GM12878 (cell line): ENCODE measurements at regions not wholly inside any gene's neighbourhood (a gene's known extent, or its start where the extent isn't known, plus 50 kb on each side); places are given as distances from the start of the nearest gene placed in this dataset.

ENCODE experiments used
- ATAC-seq: fragments of 200-7000 bp; cut with Tn5 transposase; 3 replicates; pipeline ENCODE4 v1.9.1; 2020; ENCODE audit warnings: mild to moderate bottlenecking, moderate library complexity
- BruUV-seq: library from RNA; stranded (reverse); fragments of 400-500 nt; replicated peaks from 2 replicates; lab custom pipeline; 2021; lab: Mats Ljungman, UMichigan
- CTCF ChIA-PET: fragments of 300-600 bp; sonication (Branson Sonifier 250); formaldehyde crosslinking; extraction: SDS; loops from one replicate; lab custom pipeline; 2021; ENCODE audit warnings: inconsistent platforms; lab: Yijun Ruan, JAX
- POLR2A ChIA-PET: fragments of 350-600 bp; formaldehyde crosslinking; extraction: SDS; loops from one replicate; lab custom pipeline; 2021; ENCODE audit warnings: inconsistent platforms; lab: Charles Lee
- RAD21 ChIA-PET: fragments of 300-600 bp; sonication (Branson Sonifier 250); formaldehyde crosslinking; loops from one replicate; lab custom pipeline; 2023; ENCODE audit warnings: antibody characterized with exemption; ENCODE audit not compliant: unreplicated experiment; lab: Charles Lee
- SMC1A ChIA-PET: fragments of 300-600 bp; sonication (Branson Sonifier 250); formaldehyde crosslinking; loops from one replicate; lab custom pipeline; 2023; ENCODE audit not compliant: unreplicated experiment, uncharacterized antibody; lab: Charles Lee
- DNase-seq: peaks from one replicate; pipeline ENCODE4 v3.0.0-alpha.2; 2011; ENCODE audit warnings: low read depth, low spot score
- FAIRE-seq: peaks from 3 replicates; lab custom pipeline; 2011; peaks lifted over from hg19 to GRCh38; lab: Jason Lieb, UNC
- H2AFZ ChIP-seq: 2 replicates; pipeline ENCODE4 v1.6.0; 2011; ENCODE audit warnings: low read depth, low read length, control low read depth; ENCODE audit not compliant: control insufficient read depth
- H3K27ac ChIP-seq: 2 replicates; pipeline ENCODE4 v1.5.1; 2011; ENCODE audit warnings: control low read depth; ENCODE audit not compliant: control insufficient read depth, insufficient read depth
- H3K27me3 ChIP-seq, 2 experiments: replicated peaks in 1 of 2; 2 replicates each; pipeline versions ENCODE4 v1.6.0 to v1.6.1; 2011; ENCODE audit warnings: low read length in 1 of 2; ENCODE audit not compliant: control insufficient read depth in 2 of 2, insufficient read depth in 2 of 2
- H3K36me3 ChIP-seq, 2 experiments: 2 replicates each; pipeline ENCODE4 v1.5.1; 2011; ENCODE audit warnings: low read length in 1 of 2; ENCODE audit not compliant: control insufficient read depth in 2 of 2, insufficient read depth in 2 of 2
- H3K4me1 ChIP-seq: 2 replicates; pipeline ENCODE4 v1.6.1; 2011; ENCODE audit warnings: mild to moderate bottlenecking, low read length, moderate library complexity, mixed read lengths; ENCODE audit not compliant: control insufficient read depth, insufficient read depth
- H3K4me2 ChIP-seq: 2 replicates; pipeline ENCODE4 v1.6.0; 2011; ENCODE audit warnings: control low read depth; ENCODE audit not compliant: control insufficient read depth, insufficient read depth
- H3K4me3 ChIP-seq: fragments of 200-600 bp; sonication (generic); 2 replicates; pipeline ENCODE4 v1.5.1; 2016
- H3K79me2 ChIP-seq: 2 replicates; pipeline ENCODE4 v1.6.0; 2011; ENCODE audit warnings: low read length; ENCODE audit not compliant: control insufficient read depth, insufficient read depth
- H3K9ac ChIP-seq: 2 replicates; pipeline ENCODE4 v1.8.0; 2011; ENCODE audit warnings: low read length, control low read depth, mixed read lengths; ENCODE audit not compliant: control insufficient read depth, insufficient read depth
- H3K9me3 ChIP-seq: replicated peaks from 3 replicates; pipeline ENCODE4 v1.5.1; 2011; ENCODE audit warnings: mild to moderate bottlenecking, low read length; ENCODE audit not compliant: control insufficient read depth, insufficient read depth
- H4K20me1 ChIP-seq: 2 replicates; pipeline ENCODE4 v1.6.0; 2011; ENCODE audit not compliant: control insufficient read depth, insufficient read depth
- CBFB ChIP-seq: IDR thresholded peaks from 2 replicates; pipeline ENCODE4 v1.6.1; 2016; ENCODE audit warnings: antibody characterized with exemption, low read depth
- NR2C2 ChIP-seq: IDR thresholded peaks from 2 replicates; pipeline ENCODE4 v1.6.1; 2011; ENCODE audit warnings: borderline replicate concordance, low read depth; ENCODE audit not compliant: control insufficient read depth, insufficient read length
- RELA ChIP-seq: fragments of 450-650 bp; IDR thresholded peaks from 2 replicates; pipeline ENCODE4 v1.8.0; 2014; ENCODE audit warnings: borderline replicate concordance; ENCODE audit not compliant: partially characterized antibody
- RFX5 ChIP-seq: IDR thresholded peaks from 2 replicates; pipeline ENCODE4 v1.6.1; 2011; ENCODE audit warnings: low read depth, low read length, improper control_type of control experiment
- SMAD5 ChIP-seq: IDR thresholded peaks from 2 replicates; pipeline ENCODE4 v1.6.1; 2016; ENCODE audit warnings: antibody characterized with exemption, low read depth
- in situ Hi-C: fragments of 300-500 bp; cut with MboI; formaldehyde crosslinking; loops from 9 replicates; pipeline ENCODE4 v1.14.3; 2018; ENCODE audit warnings: mixed read lengths
- intact Hi-C: fragments of 100-400 bp; cut with micrococcal nuclease; formaldehyde crosslinking; loops from one replicate; pipeline ENCODE4 v1.14.2; 2022; ENCODE audit not compliant: unreplicated experiment
- TF ChIP-seq, protein P1 (sequence below): IDR thresholded peaks from 2 replicates; pipeline ENCODE4 v1.6.1; 2012; ENCODE audit warnings: low read length, inconsistent platforms
- TF ChIP-seq, protein P2 (sequence below): IDR thresholded peaks from 2 replicates; pipeline ENCODE4 v1.6.1; 2012; ENCODE audit warnings: mild to moderate bottlenecking, low read depth, low read length

DNA sequence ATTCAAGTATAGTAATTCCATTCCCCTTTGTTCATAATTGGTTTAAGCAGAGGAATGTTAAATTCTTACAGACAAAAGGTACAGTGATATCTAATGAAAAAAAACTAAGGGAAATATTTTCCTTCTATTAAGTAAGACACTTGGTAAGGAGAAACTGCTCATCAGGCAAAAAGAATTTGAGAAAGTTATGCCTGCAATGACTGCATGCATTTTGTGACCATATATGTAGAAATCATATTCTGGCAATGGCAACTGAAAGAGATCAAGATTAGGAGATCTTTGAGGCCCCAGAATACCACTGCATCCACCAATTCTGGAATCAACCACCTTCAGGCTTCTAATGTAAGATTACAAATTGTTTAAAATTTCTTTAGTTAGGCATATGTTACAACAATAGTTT lies 364.8 kb downstream of the PCDH10 start:
- H3K27me3 ChIP-seq, result no peaks in the 10 kb centered on the region
- POLR2A ChIA-PET, result no interaction called here
- H3K27ac ChIP-seq, result no peak overlapping the region
- FAIRE-seq (no peak), DNase-seq (no peak), ATAC-seq (no peak)
- no peak overlapping the region for H3K4me2 ChIP-seq
- no TSS peak for BruUV-seq
- no peak overlapping the region for H3K4me3 ChIP-seq
- H3K79me2 ChIP-seq, result no peaks in the 10 kb centered on the region
- H2AFZ ChIP-seq, result no peak overlapping the region
- no peaks in the 10 kb centered on the region for H3K36me3 ChIP-seq
- H3K4me1 ChIP-seq, result no peaks in the 10 kb centered on the region
- SMC1A ChIA-PET, result no interaction called here
- H3K9ac ChIP-seq, result no peak overlapping the region
- intact Hi-C loops (no loop called here), in situ Hi-C loops (no loop called here)
- H4K20me1 ChIP-seq, result no peaks in the 10 kb centered on the region
- no peaks in the 10 kb centered on the region for H3K9me3 ChIP-seq
- CTCF ChIA-PET, result no interaction called here
- TF ChIP-seq NR2C2, result no peak
- TF ChIP-seq RFX5, result no peak
- no peak for TF ChIP-seq CBFB
- no peak for TF ChIP-seq SMAD5
- no peak for TF ChIP-seq RELA
- TF ChIP-seq, protein P1, sequence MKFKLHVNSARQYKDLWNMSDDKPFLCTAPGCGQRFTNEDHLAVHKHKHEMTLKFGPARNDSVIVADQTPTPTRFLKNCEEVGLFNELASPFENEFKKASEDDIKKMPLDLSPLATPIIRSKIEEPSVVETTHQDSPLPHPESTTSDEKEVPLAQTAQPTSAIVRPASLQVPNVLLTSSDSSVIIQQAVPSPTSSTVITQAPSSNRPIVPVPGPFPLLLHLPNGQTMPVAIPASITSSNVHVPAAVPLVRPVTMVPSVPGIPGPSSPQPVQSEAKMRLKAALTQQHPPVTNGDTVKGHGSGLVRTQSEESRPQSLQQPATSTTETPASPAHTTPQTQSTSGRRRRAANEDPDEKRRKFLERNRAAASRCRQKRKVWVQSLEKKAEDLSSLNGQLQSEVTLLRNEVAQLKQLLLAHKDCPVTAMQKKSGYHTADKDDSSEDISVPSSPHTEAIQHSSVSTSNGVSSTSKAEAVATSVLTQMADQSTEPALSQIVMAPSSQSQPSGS, result no peak
- TF ChIP-seq, protein P2, sequence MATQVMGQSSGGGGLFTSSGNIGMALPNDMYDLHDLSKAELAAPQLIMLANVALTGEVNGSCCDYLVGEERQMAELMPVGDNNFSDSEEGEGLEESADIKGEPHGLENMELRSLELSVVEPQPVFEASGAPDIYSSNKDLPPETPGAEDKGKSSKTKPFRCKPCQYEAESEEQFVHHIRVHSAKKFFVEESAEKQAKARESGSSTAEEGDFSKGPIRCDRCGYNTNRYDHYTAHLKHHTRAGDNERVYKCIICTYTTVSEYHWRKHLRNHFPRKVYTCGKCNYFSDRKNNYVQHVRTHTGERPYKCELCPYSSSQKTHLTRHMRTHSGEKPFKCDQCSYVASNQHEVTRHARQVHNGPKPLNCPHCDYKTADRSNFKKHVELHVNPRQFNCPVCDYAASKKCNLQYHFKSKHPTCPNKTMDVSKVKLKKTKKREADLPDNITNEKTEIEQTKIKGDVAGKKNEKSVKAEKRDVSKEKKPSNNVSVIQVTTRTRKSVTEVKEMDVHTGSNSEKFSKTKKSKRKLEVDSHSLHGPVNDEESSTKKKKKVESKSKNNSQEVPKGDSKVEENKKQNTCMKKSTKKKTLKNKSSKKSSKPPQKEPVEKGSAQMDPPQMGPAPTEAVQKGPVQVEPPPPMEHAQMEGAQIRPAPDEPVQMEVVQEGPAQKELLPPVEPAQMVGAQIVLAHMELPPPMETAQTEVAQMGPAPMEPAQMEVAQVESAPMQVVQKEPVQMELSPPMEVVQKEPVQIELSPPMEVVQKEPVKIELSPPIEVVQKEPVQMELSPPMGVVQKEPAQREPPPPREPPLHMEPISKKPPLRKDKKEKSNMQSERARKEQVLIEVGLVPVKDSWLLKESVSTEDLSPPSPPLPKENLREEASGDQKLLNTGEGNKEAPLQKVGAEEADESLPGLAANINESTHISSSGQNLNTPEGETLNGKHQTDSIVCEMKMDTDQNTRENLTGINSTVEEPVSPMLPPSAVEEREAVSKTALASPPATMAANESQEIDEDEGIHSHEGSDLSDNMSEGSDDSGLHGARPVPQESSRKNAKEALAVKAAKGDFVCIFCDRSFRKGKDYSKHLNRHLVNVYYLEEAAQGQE, result no peak
- RAD21 ChIA-PET, result no interaction called here
